Activated naive CD4-positive, alpha-beta T cell treated with Interleukin-2 at 50 U/mL for 16 hours (primary cell): ENCODE measurements at regions not wholly inside any gene's neighbourhood (a gene's known extent, or its start where the extent isn't known, plus 50 kb on each side); places are given as distances from the start of the nearest gene placed in this dataset.
A peak's percentile ranks its signal among the peaks of the same experiment; 100 is the strongest.

Experiments used
- DNase-seq: peaks from one replicate; pipeline ENCODE4 v3.0.0-alpha.2; 2020

DNA sequence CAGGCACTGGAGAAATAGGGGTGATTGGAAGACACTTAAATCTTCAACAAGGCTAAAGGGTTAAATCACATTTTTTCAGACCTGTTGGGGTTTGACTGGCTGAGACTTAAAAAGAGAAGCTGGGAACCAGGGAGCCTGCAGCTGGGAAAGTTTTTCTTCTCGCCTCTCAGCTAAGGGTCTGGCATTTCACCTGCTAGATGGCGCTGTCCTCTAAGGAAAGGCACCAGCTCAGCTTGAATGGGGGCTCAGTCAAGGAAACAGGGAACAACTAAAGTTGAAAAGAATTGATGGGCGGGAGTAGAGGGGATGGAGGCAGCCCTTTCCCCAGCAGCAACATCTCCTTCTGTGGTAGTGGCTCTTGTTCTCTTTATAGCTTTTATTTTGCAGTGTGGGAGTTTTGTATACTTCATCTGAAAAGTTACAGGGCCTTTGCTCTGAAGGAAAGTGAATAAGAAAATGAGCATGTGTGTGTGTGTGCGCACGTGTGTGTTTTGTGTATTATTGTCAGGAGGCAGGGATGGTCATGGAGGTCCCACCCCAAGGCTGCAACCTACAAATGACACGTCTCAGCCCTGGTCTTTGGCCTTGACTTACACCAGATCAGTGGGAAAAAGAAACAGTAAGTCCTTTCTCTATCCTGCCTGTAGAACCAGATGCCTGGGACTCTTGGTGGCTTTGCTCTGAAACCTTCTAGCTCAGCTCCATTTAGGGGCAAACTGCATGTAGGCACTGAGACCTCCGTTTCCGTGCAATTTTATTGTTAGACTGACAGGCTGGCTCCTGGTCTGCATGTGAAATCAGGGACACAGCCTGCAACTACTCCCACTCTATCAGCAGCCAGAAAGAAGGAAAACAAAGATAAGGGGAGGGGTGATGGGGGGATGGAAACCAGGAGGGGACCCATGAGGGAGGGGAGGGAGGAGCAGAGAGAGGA, 316.2 kb upstream of the CLINT1 start:
- DNase-seq: peak; percentile 3

DNA sequence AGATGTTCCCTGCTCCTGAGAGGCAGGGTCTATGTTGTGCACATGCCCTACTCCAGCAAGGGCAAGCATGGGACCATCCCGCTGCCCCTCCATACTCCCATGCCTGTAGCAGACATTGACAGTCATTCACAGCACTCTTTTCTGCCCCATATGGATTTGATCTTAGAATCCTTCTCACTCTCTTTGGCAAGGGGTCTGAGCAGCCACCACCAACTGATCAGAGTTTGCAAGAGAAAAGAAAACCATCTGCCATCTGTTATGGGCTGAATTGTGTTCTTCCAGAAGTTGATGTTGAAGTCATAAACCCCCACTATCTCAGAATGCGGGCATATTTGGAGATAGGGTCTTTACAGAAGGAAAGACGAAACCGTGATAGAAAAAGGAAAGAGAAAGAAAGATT, 315.1 kb upstream of the CLINT1 start:
- DNase-seq: no peak

DNA sequence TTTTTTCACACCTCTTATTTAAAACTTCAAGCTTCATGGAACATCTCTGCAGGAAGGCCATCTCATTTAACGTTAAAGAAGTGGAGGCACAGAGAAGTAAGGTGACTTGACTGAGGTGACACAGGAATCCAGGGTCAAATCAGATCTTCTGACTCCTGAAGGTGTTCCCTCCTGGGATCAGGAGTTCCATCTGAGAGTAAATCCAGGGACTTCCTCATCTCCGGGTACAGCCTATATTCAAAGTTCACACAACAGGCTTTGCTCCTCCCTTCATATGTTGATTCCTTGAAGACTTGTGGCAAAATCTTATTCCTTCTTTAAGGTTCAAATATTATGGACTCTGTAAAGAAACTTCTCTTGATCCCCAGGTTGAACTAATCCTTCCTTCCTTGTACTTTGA, 313.1 kb upstream of the CLINT1 start:
- no peak for DNase-seq

DNA sequence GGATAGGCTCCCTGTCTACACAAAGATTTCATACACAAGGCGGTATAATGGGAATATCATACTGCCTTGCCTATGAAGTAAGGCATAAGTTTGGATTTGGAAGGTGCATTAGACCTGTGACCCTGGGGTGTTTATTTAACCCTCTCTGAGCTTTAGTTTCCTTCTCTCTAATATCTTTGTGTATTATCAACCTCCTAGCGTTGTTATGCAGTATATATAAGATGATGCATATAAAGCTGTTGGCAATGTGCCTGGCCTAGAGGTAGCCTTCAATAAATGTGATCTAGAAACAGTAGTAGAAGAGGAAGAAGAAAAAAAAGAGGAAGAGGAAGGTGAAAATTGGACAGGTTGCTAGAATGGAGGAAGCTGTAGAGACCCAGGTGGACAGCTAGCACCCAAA, 311.6 kb upstream of the CLINT1 start:
- DNase-seq: no peak

DNA sequence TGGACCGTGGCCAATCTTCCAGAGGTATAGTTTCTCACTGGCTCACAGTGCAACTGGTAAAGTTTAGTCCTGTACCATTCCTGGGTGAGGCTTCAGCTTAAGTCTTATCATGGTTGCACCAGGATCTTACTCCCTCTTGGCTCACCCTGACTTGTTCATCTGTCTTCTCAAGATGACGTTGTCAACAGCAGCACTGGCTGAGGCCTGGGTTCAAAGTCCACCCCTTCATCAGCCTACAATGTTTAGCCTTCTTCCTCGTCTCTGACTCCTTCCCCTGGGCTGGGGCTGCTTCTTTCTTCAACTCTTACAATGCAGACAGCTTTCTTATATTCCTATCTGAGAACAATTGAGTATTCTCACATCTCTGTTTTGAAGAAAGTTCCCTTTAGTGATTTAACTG, 311.1 kb upstream of the CLINT1 start:
- DNase-seq: no peak

DNA sequence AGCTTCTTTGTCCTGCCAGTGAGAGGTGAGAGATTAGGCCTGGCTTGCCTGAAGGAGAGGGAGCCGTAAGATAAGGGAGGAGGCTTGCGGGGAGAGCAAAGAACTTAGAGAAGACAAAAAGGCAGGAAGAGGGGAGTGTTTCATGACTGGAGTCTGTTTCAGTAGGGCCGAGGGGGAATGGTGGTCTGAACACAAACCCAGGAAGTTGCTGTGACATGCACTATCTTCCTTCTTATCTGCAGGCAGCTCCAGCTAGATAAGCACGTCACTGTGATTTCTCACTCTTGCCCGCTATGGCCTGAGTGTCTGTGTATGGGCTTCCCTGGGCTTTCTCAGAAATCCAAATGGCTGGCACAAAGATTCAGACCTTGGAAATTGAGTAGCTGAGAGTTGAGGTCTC, 307.5 kb upstream of the CLINT1 start:
- no peak for DNase-seq

DNA sequence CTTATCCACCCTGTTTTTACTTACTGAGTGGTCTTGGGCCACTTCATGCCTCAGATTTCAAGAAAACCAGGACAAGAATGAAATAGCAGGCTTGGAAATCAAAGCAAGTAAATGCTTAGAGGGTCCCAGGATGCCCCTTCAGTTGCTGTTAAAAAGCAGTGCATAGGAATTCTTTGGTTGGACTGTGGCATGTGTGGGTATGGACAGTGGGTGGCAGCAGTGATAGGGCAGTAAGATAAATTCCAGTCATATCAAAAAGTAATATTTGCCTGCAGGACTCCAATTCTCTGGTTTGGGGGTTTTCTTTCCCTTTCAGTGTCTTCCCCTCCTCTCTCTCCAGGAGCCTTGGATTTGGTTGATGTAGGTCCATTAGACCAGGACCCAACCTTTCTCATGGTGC, 306.7 kb upstream of the CLINT1 start:
- no peak for DNase-seq

DNA sequence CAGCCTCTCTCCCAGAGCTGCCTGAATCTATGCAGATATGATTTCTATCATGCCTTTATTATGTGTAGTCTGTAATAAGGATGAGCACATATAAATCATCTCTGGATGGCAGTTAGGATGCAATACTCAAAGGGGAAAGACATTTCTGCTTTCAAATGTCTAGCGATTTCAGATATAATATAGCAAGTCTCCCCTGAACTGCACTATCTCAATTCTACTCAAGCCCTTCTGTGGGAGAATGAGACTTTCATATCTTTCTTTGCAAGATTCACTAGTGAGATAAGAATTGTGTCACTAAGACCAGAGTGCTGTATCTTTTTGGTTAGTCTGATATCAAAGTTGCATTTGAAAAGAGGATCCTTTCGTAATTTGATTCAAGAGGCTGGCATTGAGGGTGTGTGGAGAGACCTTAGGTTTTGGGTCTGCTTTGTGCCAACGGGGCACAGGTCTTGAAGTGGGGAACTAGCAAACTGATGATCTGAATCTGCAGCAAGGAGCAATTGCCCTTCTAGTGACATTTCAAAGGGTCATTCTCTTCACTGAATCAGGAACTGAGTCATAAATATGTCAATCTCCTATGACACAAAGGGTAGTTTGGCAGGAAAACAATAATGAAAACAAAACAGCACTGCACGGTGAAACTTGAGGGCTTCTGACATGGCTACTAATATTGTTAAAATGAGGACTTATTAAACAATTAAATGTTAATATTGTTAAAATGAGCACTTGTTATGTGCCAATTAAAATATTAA, 305.5 kb upstream of the CLINT1 start:
- no peak for DNase-seq

DNA sequence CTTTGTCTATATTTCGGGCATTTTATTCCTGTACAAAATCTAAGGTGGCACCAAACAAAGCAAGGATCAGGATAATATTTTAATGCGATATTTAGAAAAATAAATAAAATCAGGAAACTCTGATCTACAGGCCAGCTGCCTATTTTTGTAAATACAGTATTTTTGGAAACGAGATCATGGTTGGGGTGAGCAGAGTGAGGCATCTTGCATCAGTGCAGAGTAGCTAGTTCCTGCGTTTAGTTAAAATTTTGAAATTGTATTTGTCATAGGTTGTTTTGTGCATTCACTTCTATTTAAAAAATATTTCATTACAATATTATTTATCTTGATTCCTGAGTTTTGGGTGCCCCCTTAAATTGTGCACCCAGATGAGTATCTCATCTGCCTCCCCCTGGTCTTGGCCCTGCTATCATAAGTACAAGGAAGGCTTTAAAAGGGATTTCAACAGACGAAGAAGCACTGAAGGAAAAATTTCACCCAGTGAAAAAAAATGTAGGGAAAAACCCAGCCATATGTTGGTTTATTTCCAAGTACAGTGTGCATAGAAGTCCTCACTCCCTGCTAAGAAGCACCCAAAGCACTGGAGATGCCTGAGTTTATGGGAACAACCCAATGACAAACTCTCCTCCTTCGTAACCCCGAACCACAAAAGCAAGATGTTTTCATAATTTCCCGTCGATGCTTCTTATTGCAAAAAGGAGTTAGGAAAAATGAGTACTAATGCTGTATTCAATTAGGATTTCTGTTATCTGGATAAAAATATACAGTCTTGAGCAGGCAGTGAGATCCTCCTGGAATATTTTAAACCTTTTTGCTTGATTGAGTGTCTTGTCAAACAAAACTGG, 304.7 kb upstream of the CLINT1 start:
- DNase-seq: no peak

DNA sequence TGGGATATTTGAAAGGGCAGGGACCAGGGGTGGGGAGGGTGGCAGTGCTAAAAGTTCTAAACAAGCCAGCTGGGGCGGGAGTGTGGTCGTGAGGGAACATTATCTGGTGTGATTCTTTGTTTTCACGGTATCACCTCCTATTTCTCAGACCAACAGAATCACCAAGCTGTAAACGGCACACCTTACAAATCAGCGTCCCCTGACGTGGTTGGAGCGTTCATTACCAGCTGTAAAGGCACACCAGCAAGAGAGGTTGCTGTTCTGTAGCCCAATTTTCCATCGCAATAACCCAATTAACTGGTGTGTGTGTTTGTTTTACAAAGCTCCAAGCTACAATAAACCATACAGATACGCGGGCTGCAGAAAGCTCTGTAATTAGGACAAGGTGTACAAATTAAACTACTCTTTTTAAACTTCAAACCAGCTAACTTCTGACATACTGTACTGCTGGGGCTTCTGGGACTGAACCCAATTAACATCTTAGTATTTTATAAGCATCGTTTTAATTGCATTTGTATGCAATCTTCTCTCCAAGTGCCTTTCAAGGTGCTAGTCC, 303.6 kb upstream of the CLINT1 start:
- no peak for DNase-seq

DNA sequence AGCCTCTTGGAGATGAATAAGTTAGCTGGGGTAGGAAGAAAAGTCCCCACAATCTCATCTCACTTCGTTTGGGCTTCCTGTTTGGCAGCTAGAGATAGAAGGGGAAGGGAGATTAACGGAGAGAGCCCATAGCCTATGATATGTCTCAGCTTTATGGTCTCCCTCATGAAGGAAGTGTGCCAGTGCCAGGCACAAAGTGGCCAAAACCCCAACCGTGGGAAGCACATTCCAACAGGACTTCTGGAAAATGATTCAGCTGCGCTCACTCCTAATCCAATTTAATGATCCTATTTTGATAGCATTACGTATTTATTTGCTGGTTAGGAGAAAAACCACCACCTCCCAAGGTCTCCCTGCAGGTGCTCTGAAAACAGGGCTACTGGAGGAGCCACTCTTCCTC, 303.1 kb upstream of the CLINT1 start:
- no peak for DNase-seq

DNA sequence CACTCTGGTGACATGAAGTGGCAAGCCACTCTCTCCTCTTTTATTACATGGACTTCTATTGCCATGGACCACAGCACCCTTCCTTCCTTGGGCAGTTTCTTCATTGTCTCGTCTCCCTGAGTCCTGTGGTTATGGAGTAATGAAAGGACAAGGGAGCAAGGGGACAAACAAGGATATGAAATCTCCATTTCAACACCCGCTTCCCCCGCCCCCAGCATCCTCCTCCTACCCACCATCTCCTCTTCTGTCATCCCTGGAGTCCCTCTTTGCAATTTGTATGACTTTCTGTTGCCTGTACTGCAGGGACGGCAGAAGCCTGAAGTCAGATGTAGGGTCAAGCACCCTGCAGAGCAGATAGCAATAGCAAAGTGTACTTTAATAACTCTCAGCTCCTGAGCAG, 300.7 kb upstream of the CLINT1 start:
- no peak for DNase-seq

DNA sequence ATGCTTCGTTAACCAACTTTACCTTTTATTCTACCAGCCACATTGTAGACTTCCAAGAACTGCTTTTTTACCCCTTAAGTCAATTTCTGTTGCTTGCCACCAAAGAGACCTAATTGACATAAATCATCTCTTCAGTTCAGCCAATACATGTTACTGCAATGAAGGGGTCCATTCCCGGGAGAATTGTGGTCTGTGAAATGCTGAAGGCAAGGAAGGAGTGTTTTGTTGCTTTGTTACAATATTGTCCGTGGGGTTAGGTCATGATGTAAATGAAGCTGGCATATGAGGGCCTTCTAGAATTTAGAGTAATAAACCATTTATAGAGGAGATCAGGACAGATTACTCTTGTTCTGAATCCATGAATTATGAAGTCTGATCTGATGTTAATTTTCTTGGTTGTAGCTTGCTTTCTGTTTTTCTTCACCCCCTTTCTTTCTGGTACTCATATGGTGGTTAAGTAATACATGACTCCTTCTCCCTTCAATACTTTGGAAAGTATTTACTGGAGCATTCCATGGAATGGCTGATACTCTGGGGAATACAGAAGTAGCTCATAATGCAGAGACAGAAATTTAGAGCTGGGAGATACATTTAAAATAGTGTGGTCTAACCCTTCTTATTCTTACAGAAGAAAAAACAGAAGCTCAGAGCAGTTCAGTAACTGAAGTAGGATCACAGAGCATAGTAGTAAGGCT, 297.0 kb upstream of the CLINT1 start:
- no peak for DNase-seq

DNA sequence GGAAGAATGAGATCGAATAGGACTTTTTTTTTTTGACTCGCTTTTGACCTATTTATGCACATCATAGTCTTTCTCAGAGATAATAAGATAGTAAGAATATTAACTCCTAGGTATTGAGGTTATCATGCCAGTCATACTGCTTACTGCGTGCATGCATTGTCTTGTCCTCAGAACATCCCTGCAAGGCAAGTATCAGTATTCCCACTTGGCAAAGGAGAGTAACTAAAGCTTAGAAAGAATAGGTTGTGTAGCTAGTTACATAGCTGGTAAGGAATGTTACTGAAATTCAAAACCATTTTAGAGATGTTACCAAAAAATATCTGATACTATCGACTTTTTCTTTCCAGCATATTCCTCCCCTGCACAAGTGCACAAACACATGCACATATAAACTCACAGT, 296.1 kb upstream of the CLINT1 start:
- DNase-seq: no peak

DNA sequence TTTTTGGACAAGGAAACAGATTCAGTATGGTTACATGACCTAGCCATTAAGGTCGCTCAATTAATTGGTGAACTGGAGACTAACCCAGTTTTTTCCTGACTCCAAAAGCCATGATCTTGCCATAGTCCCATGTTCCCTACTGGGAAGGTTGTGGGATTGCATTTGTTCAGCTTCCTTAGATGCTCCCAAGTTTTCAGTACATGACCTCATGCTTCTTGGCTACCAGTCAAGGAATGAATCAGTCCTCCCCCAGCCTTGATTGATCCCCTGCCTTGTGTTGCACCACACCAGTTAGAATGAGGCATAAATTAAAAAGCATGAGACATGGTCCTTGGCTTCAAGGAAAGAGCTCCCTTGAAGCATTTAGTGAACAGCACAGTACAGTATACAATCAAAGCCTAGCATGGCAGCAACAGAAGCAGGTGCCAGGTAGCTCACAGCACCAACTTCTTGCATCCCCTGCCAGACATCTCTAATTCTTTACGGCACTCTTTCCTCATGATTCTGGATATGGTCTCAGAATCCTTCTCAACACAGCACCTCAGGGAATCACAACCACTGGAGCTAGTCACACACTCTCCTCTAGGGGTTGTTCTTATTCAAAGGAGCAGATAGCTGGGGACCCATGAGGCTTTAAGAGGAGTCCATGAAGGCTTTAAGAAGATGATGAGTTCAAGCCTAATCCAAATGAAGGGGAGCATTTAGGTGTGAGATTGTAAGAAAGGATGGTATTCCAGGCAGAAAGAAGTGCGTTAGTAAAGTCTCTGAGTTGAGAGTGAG, 295.5 kb upstream of the CLINT1 start:
- DNase-seq: no peak

DNA sequence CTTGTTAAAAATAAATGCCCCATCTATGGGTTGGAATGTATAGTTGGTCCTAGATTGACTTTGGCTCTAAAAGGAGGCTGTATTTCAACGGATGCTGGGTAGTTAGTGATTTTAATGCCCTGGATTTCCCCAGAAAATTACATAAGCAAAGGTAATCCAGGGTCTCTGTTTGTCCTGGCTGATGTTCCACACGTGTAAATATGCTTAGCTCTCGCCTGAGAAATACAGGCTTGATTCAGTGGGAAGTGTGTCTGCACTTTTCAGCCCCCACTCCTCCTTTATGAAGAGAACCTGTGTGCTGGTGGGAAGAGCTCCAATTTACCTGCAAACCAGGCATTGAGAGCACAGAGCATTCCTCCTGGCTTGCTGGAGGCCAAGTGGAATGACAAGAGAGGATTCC, 294.6 kb upstream of the CLINT1 start:
- no peak for DNase-seq

DNA sequence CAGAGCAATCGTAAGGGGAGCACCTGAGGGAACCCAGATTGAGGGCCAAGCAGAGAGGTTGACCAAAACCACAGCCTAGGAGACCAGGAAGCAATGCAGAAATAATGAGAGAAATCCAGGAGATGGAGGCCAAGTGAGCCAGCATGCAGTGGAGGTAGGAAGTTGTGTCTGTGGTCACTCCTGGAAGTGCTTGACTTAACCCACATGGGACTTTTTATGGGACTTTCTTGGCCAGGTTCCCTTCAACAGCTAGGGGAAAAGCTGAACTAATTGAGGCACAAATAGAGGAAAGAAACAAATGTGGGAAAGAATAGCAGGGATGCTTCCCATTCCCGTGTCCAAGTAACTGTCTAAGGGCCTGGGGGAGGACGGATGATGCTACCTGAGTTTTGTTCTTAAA, 293.2 kb upstream of the CLINT1 start:
- no peak for DNase-seq

DNA sequence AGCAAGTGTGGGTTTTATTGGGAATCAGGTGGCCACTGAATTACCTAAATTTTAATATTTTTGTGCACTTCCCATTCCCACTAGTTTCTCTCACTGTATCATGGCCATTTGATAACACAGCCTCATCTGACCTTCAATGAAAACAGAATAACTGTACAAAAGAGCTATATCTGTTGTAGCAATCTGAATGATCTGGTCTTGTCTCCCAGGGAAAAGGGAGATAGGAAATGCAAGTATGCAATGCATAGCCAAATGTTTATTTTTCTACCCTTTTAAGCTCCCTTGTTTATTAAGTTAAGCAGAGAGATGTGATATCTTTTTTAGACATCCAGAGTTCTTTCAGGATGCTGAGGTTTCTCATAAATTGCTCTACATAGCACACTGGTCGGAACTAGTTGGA, 288.3 kb upstream of the CLINT1 start:
- no peak for DNase-seq

DNA sequence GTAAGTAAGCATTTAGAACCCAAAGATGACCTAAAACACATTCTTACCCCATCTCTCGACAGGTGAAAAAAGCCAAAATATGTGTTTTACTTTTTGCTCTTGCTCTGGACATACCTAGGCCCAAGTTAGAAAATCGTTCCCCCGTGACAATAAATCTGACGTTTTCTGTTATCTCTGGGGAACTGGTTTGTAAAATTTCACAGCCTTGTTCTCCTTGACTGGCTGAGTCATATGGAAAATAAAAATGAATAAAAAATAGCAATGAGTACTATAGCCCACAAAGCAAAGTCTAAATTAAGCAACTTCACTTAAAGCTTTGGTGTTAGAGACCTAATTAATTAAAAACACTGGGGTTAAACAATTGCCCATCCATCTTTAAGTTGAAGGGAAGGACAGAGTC, 286.9 kb upstream of the CLINT1 start:
- DNase-seq: no peak

DNA sequence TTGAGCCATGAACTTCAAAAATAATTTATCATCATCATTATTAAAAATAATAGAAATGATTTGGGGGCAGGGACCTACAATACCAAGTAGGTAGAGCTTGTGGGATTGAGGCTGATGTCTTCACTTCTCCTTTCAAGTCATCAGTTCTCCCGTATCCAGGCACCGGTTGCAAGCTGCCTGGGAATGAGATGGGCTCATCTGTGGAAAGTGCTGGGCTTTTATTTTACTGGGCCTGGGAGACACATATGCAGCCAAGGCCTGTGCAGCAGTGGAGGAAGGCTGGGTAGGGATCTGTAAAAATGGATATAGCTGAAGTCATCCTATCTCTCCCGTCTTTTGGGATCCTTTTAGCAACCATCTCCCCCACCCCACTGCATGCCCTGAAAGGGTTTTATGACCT, 284.1 kb upstream of the CLINT1 start:
- no peak for DNase-seq

DNA sequence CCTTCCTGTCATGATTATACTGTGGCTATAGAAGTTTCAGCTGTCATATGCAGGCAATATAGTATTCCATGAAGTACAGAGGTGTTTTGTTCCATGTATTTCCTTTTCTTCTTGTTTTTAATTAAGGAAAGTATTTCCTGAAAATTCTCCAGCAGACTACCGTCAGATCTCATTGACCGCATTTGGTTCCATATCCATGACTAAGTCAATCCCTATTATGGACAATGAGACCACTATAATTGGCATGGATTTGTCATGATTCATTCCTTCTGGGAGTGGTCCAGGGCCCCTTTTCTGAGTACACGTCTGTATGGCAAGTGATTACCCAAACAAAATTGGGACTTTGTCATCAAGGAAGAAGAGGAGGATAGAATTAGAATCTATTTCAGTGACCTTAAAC, 283.2 kb upstream of the CLINT1 start:
- DNase-seq: no peak
